GM12878 (cell line): ENCODE measurements at regions not wholly inside any gene's neighbourhood (a gene's known extent, or its start where the extent isn't known, plus 50 kb on each side); places are given as distances from the start of the nearest gene placed in this dataset.

Experiments
- BACH1 ChIP-seq: fragments of 450-650 bp; IDR thresholded peaks from 2 replicates; pipeline ENCODE4 v1.6.1; 2017; ENCODE audit warnings: mild to moderate bottlenecking, borderline replicate concordance
- BHLHE40 ChIP-seq, 2 experiments: fragments of 450-650 bp in 1 of 2; IDR thresholded peaks; 2 replicates each; pipeline ENCODE4 v1.6.1; 2011 to 2017; ENCODE audit warnings: low read depth in 2 of 2, borderline replicate concordance in 1 of 2, improper control_type of control experiment in 1 of 2, low read length in 1 of 2, mild to moderate bottlenecking in 1 of 2
- BRCA1 ChIP-seq: IDR thresholded peaks from 2 replicates; pipeline ENCODE4 v1.6.1; 2011; ENCODE audit warnings: low read depth, low read length, improper control_type of control experiment
- CBFB ChIP-seq: IDR thresholded peaks from 2 replicates; pipeline ENCODE4 v1.6.1; 2016; ENCODE audit warnings: antibody characterized with exemption, low read depth
- CBX3 ChIP-seq: fragments of 200-600 bp; sonication (generic); IDR thresholded peaks from 2 replicates; pipeline ENCODE4 v1.6.1; 2016; ENCODE audit warnings: low read depth, borderline replicate concordance
- CHD4 ChIP-seq: fragments of 200-600 bp; sonication (generic); IDR thresholded peaks from 2 replicates; pipeline ENCODE4 v1.6.1; 2016; ENCODE audit warnings: mild to moderate bottlenecking
- CREM ChIP-seq: IDR thresholded peaks from 2 replicates; pipeline ENCODE4 v1.6.1; 2014; ENCODE audit warnings: antibody characterized with exemption, low read depth
- ESRRA ChIP-seq: IDR thresholded peaks from 2 replicates; pipeline ENCODE4 v1.6.1; 2012; ENCODE audit warnings: mild to moderate bottlenecking, low read length, improper control_type of control experiment
- FOXK2 ChIP-seq: fragments of 450-650 bp; IDR thresholded peaks from 2 replicates; pipeline ENCODE4 v1.6.1; 2017; ENCODE audit warnings: mild to moderate bottlenecking, moderate library complexity
- GATAD2B ChIP-seq: fragments of 450-650 bp; conservative IDR thresholded peaks from 2 replicates; pipeline ENCODE4 v1.6.1; 2017; ENCODE audit warnings: low read depth, mild to moderate bottlenecking, moderate library complexity
- HDAC2 ChIP-seq: fragments of 200-600 bp; sonication (generic); IDR thresholded peaks from 2 replicates; pipeline ENCODE4 v1.6.1; 2017
- HDGF ChIP-seq: fragments of 450-650 bp; IDR thresholded peaks from 2 replicates; pipeline ENCODE4 v1.6.1; 2016; ENCODE audit warnings: antibody characterized with exemption
- JUNB ChIP-seq: IDR thresholded peaks from 2 replicates; pipeline ENCODE4 v1.6.1; 2016; ENCODE audit warnings: antibody characterized with exemption, mild to moderate bottlenecking
- LARP7 ChIP-seq: fragments of 450-650 bp; IDR thresholded peaks from 2 replicates; pipeline ENCODE4 v1.6.1; 2017; ENCODE audit warnings: mild to moderate bottlenecking
- MTA2 ChIP-seq: fragments of 450-650 bp; IDR thresholded peaks from 2 replicates; pipeline ENCODE4 v1.6.1; 2016; ENCODE audit warnings: low read depth, mild to moderate bottlenecking, moderate library complexity
- NFXL1 ChIP-seq: fragments of 450-650 bp; IDR thresholded peaks from 2 replicates; pipeline ENCODE4 v1.6.1; 2017; ENCODE audit warnings: antibody characterized with exemption, mild to moderate bottlenecking, borderline replicate concordance
- POU2F2 ChIP-seq: IDR thresholded peaks from 3 replicates; pipeline ENCODE4 v1.6.1; 2011; ENCODE audit warnings: low read depth, mild to moderate bottlenecking, low read length, borderline replicate concordance
- RB1 ChIP-seq: fragments of 450-650 bp; formaldehyde crosslinking; IDR thresholded peaks from 2 replicates; pipeline ENCODE4 v1.6.1; 2017; ENCODE audit warnings: mild to moderate bottlenecking, borderline replicate concordance
- SPI1 ChIP-seq: IDR thresholded peaks from 2 replicates; pipeline ENCODE4 v1.6.1; 2011; ENCODE audit warnings: low read depth, mild to moderate bottlenecking, low read length, moderate library complexity, borderline replicate concordance; ENCODE audit not compliant: insufficient read depth
- SREBF1 ChIP-seq: IDR thresholded peaks from 2 replicates; pipeline ENCODE4 v1.6.1; 2012; ENCODE audit warnings: mild to moderate bottlenecking, low read length
- SRF ChIP-seq, 2 experiments: IDR thresholded peaks; 2 replicates each; pipeline ENCODE4 v1.6.1; 2011; ENCODE audit warnings: low read depth in 2 of 2, low read length in 2 of 2, mild to moderate bottlenecking in 1 of 2, moderate library complexity in 1 of 2
- TAF1 ChIP-seq: IDR thresholded peaks from 2 replicates; pipeline ENCODE4 v1.6.1; 2011; ENCODE audit warnings: mild to moderate bottlenecking, low read depth, low read length, borderline replicate concordance
- ZBTB4 ChIP-seq: fragments of 450-650 bp; formaldehyde crosslinking; IDR thresholded peaks from 2 replicates; pipeline ENCODE4 v1.4.0; 2022; ENCODE audit warnings: mild to moderate bottlenecking, moderate library complexity
- TF ChIP-seq, protein P1 (sequence below): fragments of 450-650 bp; IDR thresholded peaks from 2 replicates; pipeline ENCODE4 v1.6.1; 2018; ENCODE audit warnings: borderline replicate concordance, mild to moderate bottlenecking; ENCODE audit not compliant: partially characterized antibody
- TF ChIP-seq, protein P2 (sequence below): fragments of 450-650 bp; IDR thresholded peaks from 2 replicates; pipeline ENCODE4 v1.6.1; 2017; ENCODE audit warnings: mild to moderate bottlenecking, low read depth, inconsistent platforms; ENCODE audit not compliant: poor library complexity, severe bottlenecking

DNA sequence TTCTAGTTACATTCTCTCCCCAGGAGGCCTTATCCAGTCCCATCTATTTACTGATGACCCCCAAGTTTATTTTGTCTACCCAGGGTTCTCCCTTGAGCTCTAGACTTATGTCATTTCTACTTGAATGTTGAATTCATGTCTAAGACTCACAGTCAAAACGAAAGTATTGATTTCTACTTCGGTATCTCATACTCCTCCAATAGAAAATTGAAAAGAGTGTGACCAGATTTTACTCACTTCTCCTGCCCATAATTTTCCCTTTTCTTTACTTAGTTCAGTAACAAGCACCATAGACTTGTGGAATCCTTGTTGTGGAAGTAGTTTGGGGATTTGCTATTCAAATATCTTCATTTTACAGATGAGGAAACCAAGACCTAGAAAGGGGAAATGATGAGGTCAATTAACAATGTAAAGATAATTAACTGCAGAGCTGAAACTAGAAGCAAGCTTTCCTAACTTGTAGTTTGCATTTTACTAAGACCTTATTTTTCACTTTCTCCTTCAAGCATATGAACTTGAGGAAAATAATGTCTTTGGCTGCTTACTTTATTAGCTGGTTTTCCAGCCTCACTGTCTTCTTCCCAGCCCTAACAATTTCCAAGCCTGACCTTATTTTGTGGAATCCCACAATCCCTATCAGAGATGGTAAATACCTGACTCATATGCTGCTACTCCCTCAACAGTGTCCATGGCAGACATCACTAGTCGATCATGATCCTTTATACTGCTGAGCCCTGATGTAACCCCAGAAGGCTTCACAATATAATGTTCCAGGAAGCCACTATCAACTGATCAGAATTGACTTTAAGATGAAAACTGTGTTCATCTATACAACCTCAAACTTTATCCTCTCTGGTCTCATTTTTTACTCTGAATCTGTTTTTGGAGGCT, 123.9 kb upstream of the AGBL1 start (continued):
- TF ChIP-seq ZBTB4 (CRISPR knock-in tag): no peak
- TF ChIP-seq POU2F2: no peak
- no peak for TF ChIP-seq CREM
- TF ChIP-seq HDAC2: no peak
- no peak for TF ChIP-seq BRCA1
- no peak for TF ChIP-seq CHD4
- TF ChIP-seq BHLHE40 (IDR thresholded peaks at IDR 0.05; ENCODE audit: borderline replicate concordance in 1 of 2, low read depth in 2 of 2, low read length in 1 of 2): no peak
- TF ChIP-seq, protein P1, sequence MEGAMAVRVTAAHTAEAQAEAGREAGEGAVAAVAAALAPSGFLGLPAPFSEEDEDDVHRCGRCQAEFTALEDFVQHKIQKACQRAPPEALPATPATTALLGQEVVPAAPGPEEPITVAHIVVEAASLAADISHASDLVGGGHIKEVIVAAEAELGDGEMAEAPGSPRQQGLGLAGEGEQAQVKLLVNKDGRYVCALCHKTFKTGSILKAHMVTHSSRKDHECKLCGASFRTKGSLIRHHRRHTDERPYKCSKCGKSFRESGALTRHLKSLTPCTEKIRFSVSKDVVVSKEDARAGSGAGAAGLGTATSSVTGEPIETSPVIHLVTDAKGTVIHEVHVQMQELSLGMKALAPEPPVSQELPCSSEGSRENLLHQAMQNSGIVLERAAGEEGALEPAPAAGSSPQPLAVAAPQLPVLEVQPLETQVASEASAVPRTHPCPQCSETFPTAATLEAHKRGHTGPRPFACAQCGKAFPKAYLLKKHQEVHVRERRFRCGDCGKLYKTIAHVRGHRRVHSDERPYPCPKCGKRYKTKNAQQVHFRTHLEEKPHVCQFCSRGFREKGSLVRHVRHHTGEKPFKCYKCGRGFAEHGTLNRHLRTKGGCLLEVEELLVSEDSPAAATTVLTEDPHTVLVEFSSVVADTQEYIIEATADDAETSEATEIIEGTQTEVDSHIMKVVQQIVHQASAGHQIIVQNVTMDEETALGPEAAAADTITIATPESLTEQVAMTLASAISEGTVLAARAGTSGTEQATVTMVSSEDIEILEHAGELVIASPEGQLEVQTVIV: no peak
- TF ChIP-seq RB1: no peak
- TF ChIP-seq BACH1: no peak
- no peak for TF ChIP-seq HDGF
- peak; percentile 61; the same call in 1 of the 2 replicates for TF ChIP-seq MTA2
- TF ChIP-seq, protein P2, sequence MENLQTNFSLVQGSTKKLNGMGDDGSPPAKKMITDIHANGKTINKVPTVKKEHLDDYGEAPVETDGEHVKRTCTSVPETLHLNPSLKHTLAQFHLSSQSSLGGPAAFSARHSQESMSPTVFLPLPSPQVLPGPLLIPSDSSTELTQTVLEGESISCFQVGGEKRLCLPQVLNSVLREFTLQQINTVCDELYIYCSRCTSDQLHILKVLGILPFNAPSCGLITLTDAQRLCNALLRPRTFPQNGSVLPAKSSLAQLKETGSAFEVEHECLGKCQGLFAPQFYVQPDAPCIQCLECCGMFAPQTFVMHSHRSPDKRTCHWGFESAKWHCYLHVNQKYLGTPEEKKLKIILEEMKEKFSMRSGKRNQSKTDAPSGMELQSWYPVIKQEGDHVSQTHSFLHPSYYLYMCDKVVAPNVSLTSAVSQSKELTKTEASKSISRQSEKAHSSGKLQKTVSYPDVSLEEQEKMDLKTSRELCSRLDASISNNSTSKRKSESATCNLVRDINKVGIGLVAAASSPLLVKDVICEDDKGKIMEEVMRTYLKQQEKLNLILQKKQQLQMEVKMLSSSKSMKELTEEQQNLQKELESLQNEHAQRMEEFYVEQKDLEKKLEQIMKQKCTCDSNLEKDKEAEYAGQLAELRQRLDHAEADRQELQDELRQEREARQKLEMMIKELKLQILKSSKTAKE: no peak
- no peak for TF ChIP-seq CBFB
- TF ChIP-seq FOXK2: no peak
- TF ChIP-seq TAF1: no peak
- no peak for TF ChIP-seq SREBF1
- no peak for TF ChIP-seq SPI1
- no peak for TF ChIP-seq NFXL1
- no peak for TF ChIP-seq LARP7
- TF ChIP-seq ESRRA: no peak
- TF ChIP-seq GATAD2B: no peak
- peak; percentile 80 for TF ChIP-seq JUNB
- peak in 1 of 2 experiments; percentile 59; a peak in 1 of 4 replicates for TF ChIP-seq SRF (IDR thresholded peaks at IDR 0.05; ENCODE audit: low read depth in 2 of 2, low read length in 2 of 2)
- TF ChIP-seq CBX3: no peak
